HG03354 (cell line): ENCODE measurements at regions not wholly inside any gene's neighbourhood (a gene's known extent, or its start where the extent isn't known, plus 50 kb on each side); places are given as distances from the start of the nearest gene placed in this dataset.
A peak's percentile ranks its signal among the peaks of the same experiment; 100 is the strongest.
"Not testable (repeated sequence)": the region's sequence is repeated elsewhere in the genome, so short reads cannot be mapped to it uniquely, and the experiment has no call there.

Source experiments
- ATAC-seq: cut with Tn5 transposase; IDR thresholded peaks from one replicate; pipeline ENCODE4 v1.9.1; 2021; ENCODE audit warnings: mild to moderate bottlenecking; ENCODE audit not compliant: unreplicated experiment, poor library complexity, severe bottlenecking

DNA sequence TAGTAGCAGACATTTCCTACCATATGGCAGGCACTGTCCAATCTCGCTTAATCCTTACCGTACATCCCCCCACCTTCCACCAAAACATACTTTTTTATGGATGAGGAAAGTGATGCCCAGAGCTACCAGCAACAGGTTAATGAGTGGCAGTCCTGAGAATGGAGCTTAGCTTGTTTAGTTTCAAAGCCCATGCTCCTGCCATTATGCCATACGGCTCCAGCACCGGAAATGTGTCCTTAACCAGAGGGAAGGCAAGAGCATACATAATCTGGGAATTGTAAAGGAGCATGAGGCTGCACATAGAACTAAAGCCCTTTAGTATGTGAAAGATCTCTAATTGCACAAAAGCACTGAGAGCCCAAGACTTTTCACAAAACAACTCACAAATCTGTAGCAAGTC, 155.9 kb upstream of the PHYHIPL start:
- ATAC-seq, result no peak

DNA sequence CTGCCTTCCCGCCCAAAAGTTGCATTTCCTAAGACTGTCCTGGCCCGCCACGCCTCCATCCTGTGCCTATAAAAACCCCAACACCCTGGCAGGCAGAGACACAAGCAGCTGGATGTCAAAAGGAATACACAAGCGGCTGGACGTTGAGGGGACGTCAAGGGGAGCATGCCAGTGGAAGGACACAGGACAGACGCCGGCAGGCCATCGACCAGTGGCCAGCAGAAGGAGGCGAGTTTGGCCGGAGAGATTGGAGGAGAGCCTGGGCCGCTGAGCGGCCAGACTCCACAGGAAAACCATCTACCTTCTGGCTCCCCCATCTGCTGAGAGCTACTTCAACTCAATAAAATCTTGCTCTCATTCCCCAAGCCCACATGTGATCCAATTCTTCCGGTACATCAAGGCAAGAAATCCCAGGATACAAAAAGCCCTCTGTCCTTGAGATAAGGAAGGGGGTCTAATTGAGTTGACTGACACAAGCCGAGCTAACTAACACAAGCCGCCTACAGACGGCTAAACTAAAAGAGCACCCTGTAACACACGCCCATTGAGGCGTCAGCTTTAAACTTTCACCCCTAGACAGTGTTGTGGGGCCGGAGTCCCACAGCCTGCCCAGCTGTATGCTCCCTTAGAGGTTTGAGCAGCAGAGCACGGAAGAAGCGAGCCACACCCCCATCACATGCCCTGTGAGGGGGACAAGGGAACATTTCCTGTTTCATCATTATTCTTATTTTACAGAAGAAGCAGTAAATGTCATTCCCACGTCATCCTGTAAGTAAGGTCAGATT, 150.3 kb upstream of the PHYHIPL start:
- ATAC-seq, result no peak

DNA sequence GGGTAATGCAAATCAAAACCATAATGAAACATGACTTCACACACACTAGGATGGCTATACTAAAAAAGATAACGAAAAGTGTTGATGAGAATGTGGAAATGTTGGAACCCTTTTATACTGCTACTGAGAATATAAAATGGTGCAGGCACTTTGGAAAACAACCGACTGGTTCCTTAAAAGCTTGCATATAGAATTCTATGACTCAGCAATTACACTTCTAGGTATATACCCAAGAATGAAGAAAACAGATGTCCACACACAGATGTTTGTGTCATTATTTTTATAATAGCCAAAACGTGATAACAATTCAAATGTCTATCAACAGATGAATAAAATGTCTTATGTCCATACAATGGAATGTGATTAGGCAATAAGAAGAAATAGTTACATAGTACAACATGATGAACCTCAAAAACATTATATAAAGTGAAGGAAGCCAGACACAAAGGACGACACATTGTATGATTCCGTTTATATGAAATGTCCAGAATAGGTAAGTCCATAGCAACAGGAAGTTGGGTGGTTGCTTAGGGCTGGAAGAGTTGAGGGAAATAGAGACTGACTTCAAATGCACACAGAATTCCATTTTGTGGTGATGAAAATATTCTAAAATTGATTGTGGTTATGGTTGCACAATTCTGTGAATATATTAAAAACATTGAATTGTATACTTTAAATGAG, 148.3 kb upstream of the PHYHIPL start:
- ATAC-seq, result no peak

DNA sequence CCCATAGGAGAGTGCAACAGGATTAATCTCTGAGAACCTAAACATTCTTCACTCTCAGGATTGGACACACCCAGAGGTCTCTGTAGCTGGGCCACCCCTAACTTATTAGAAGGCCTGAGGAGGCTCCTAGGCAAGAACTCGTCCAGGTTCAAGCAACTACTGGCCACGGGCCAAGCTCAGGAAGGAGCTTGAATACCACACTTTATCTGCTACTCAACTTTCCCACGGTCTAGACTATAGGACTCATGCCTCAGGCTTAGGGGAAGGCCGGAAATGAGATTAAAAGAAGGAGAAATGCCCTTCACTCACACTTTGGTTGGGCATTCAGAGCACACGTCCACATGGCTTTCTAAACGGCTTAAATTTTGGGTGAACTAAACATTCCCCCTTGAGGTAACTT, 142.8 kb upstream of the PHYHIPL start:
- no peak for ATAC-seq

DNA sequence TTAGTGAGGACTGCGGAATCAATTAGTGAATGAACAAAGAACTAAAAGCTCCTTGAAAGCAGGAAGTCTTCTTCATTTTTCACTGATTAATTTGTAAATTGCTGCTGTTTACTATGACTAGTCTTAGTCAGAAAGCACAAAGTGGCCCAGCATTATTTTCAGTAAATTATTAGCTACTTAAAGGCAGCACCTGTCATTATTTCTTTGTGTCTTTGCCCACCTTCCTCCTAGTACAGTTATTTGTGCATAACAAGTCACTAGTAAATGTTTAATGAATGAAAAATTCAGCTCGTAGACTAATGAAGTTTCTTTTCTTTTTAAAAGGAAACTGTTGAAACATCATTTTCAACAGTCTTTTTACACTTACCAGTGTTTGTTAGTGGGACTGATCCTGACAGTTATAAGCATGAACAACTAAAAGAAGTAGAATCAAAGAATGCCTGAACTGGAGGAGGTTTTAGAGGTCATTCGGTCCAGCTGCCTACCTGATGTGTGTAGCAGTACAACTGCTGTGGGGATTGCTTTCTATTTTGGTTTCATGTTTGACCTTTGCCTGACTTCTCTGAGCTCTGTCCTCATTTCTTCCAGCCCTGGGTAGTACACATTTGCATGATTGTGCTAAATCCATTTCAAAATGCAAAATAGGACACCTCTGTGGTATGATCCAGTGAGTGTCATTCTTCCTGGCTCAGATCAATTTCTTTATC, 140.0 kb upstream of the PHYHIPL start:
- ATAC-seq, result peak; percentile 98

DNA sequence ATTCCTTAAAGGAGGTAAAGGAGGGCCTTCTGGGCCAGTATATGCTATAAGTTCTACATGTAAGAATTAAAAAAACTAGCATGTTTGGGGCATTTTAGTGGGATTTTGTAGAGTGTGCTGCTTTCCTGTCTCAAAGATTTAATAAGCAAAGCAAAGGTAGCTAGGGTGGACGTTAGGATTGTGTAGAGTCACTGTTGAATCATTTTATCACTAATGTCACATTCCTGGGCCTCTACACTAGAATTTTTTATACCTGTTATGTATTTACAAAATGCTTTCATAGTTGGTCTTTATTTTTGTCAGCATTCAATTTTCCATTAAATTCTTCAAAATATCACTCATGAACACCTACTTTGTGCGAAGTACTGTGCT, 139.4 kb upstream of the PHYHIPL start:
- no peak for ATAC-seq

DNA sequence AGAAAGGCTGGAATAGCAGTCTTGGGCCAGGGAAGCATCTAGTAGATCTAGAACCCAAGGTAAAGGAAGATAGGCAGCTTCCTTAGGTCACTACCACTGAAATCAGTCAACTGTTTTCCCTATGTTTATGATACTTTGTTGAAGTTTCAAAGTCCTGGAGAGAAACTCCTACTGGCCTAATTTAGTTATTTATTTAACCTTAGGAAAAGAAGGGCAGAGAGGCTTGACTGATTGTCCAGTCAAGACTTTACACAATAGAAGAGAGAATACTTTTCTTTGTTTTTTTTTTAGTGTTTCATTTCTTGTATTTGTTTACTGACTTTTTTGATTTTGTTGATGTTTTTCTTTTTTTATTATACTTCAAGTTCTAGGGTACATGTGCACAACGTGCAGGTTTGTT, 138.9 kb upstream of the PHYHIPL start:
- ATAC-seq, result no peak

DNA sequence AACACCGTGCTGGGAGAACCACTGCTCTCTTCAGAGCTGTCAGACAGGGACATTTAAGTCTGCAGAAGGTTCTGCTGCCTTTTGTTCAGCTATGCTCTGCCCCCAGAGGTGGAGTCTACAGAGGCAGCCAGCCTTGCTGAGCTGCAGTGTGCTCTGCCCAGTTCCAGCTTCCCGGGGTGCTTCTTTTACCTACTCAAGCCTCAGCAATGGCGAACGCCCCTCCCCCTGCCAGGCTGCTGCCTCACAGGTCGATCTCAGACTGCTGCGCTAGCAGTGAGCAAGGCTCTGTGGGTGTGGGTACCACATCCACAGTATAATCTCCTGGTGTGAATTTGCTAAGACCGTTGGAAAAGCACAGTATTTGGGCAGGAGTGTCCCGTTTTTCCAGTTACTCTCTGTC, 133.1 kb upstream of the PHYHIPL start:
- ATAC-seq, result not testable (repeated sequence)

DNA sequence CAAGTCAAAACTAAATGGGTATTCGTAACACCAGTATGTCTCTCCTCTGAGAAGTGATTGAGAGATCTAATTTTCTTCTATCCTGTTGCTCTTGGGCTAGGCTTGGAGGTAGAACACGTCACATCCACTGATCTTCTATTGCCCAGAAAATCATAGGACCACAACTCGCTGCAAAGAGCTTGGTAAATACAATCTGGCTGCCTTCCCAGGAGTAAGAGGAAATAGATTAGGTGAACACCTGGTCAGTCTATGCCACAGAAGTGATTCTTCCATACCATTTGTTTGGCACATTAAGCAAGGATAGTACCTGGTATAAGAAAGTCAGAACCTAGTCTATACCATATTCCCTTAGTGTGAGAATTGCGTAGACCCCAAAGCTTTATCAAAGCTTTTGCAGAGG, 129.3 kb upstream of the PHYHIPL start:
- ATAC-seq, result no peak

DNA sequence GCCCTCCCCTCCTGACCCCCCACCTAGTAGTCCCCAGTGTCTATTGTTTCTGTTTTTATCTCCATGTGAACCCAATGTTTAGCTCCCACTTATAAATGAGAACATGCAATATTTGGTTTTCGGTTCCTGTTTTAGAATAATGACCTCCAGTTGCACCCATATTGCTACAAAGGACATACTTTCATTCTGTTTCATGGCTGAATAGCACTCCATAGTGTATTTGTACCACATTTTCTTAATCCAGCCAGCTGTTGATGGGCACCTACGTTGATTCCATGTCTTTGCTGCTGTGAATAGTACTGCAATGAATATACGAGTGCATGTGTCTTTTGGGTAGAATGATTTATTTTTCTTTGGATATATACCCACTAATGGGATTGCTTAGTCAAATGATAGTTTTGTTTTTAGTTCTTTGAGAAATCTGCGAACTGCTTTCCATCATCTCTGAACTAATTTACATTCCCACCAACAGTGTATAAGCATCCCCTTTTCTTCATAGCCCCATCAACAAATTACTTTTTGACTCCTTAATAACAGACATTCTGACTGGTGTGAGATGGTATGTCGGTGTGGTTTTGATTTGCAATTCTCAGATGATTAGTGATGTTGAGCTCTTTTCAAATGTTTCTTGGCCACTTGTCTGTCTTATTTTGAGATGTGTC, 128.4 kb upstream of the PHYHIPL start:
- peak; percentile 91 for ATAC-seq

DNA sequence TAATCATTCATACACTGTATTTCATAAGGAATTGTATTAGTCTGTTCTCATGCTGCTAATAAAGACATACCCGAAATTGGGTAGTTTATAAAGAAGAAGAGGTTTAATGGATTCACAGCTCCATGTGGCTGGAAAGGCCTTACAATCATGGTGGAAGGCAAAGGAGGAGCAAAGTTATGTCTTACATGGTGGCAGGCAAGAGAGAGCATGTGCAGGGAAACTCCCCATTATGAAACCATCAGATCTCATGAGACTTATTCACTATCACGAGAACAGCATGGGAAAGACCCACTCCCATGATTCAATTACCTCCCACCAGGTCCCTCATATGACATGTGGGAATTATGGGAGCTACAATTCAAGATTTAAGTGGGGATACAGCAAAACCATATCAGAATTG, 122.9 kb upstream of the PHYHIPL start:
- ATAC-seq, result not testable (repeated sequence)

DNA sequence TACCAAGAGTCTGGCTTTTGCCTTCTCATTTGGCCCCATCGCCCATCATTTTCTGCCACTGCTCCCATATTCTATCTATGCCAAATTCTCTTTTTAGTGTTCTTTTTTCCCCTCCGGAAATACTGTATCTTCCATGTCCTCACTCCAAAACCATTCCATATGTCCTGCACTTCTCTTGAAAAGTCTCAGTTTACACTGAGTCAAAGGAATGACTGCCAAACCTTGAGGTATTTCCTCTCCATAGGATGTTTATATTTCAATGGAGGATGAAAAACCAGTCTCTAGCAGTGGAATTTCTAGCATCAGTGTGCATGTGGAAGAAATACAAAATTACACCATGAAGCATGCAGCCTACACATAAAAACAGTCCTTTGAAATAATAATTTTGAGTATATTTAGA, 121.4 kb upstream of the PHYHIPL start:
- ATAC-seq, result no peak

DNA sequence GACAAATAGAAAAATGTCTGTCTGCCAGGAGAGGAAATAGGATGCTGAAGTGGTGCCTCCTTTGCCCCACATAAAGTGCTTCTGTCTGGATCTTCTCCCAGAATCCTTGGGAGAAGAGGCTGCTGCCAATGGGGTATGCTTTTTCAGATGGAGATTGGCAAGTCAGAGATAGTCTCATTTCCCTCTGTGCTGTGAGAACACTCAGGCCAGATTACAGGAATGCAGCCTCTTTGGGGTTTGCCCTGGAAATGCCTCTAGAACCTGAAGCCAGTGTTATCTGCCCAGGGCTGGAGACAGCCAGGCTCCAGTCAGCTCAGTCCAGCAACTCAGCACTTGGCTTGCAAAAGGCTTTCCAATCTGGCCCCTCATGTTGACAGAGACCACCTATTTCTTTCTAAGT, 119.1 kb upstream of the PHYHIPL start:
- no peak for ATAC-seq

DNA sequence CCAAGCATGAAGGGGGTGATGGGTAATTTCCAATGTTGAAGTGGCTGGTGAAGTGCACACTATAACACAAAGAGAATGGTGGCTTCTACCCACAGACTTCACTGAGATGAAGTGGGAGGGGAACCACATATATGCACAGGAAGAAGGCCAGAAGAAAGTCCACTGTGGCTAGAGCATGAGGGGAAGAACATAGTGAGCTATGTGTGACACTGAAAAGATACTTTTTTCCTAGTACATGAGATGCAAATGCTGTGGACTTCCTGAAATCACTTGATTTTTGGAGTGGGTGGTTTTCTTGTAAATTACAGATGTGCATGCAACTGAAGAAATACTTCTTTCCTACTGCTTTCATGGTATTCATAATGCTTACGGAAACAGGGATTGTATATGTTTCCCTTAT, 115.6 kb upstream of the PHYHIPL start:
- ATAC-seq, result no peak

DNA sequence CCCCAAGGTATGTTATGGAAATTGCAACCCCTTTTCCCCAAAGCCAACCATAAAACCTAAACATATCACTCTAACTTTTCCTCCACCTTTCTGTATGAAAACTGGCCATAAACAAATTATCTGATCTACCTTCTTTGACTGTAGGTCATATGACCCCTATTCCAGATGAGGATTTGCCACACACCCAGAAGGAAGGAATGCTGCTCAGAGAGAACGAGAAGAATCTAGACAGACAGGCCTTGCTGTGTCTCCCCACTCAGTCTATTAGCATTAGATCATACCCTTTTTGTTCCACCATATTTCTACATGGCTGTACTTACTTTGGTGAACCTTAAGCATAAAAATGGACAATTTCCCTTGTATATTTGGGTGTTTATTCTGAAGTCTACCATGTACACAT, 113.0 kb upstream of the PHYHIPL start:
- no peak for ATAC-seq

DNA sequence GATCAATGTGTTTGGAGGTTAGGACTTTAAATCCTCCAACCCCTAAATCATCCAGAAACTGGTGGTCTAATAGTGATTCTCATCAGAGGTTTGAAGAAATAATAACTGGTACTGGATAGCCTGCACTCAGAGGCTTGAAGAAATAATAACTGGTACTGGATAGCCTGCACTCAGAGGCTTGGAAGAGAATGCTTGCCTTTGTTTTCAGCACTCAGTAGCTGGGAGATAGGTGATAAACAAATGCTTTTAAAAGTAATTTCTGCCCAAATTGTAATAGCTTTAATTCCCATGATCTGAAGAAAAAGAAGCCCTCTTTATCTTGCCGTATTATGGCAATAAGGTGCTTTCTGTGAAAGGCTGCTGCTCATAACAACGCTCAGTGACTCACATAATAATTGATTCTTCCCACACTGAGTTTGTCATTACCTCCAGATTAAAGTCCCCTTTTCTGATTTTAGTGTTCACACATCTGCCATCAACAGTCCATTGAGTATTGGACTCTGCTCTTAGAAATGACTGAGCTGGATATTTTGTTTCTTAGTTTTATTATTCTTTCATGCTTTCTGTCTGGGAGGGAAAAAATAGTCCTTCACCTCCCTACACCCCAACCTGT, 112.3 kb upstream of the PHYHIPL start:
- ATAC-seq, result no peak

DNA sequence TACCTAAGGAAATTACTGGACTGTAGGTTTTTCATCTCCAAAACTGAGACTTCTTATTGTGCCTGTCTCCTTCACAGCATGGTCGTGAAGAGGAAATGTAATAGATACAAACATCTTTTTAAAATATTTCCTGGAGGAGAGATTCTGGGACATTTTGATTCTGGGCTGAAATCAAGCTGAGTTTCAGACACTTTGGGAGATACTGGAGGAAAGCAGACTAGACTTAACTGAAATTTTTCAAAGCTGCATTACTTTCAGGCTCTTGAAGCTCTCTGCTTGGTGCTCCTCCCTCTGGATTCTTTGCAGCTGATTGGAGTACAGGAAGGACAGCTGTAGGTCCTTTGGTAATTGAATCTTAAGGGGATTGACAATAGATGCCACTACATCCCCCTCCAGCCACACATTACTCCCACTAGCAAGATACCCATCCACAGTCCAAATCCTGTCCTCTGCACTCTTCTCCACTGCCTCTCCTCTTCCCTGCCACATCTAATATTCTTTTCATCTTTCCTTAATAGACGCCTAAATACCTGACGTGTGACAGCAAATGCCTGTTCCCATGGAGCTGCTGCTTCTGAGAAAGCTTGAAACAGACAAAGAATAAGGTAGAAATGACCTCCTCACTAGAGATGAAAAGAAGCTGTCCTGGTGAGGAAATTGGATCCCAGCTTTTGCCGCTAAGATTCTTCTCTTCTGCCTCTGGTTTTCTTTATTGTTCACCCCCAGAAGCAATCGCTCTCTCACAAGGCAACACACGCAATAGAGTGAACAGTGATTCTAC, 111.5 kb upstream of the PHYHIPL start:
- no peak for ATAC-seq

DNA sequence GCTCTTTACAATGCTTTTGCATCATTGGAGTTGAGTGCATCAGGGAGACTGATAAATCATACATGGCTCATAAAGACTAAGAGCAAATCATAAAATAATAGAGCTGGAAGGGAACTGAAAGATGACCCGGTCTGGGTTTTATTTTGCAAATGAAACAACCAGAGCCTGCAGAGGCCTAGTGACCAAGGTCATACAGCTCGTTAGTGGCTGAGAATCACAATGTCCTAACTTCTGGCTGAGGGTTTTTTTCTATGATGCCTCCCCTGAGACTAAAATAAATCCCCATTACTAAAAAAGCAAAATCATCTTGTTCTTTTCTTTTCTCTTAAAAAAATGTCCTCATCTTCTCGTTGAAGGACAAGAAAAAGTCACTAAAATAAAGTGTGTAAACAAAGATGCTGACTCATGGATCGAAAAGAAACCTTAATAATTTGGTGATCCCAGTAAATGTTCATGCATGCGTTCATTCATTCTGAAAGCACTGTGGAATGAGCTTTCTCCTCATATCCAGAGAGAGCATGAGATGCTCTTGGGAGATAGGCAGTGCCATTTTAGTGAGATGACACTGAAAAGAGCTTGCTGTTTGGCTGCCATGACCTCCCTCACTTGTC, 107.8 kb upstream of the PHYHIPL start:
- ATAC-seq, result no peak

DNA sequence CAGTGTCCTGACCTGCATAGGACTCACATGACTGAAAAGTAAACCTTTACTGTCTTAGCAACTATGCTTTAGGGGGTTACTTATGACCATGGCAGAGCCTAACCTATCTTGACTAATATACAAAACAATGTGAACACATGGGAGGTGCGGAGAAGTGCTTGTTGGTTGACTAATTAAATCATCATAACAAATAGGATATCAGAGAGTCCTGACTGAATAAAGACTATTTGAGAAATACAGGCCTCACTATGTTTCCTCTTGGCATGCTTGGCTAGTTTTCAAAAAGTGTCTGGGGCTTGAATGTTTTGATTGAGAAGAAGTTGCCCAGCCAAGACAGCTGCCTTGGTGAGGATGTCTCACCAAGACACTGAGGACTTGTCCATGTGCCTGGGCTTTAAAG, 104.4 kb upstream of the PHYHIPL start:
- ATAC-seq, result no peak
